Body of pancreas (tissue), 4 donors: ENCODE measurements at regions not wholly inside any gene's neighbourhood (a gene's known extent, or its start where the extent isn't known, plus 50 kb on each side); places are given as distances from the start of the nearest gene placed in this dataset.
A peak's percentile ranks its signal among the peaks of the same experiment; 100 is the strongest.

ENCODE experiments used
- ATAC-seq: fragments of 150-250 bp; one replicate; pipeline ENCODE4 v1.9.1; 2016
- DNase-seq, 4 donors: peaks; one replicate each; pipeline ENCODE4 v3.0.0-alpha.2; 2019
- H3K27ac ChIP-seq, 4 donors: fragments of 200-600 bp; sonication (generic); 1 replicate in 3 of 4; 2 replicates in 1 of 4; pipeline versions ENCODE4 v1.5.1 to v1.6.1; 2016 to 2019; ENCODE audit warnings: mild to moderate bottlenecking in 1 of 4, mixed read lengths in 1 of 4, moderate library complexity in 1 of 4
- H3K27me3 ChIP-seq, 2 donors: fragments of 200-600 bp; sonication (generic); one replicate each; pipeline ENCODE4 v1.6.0; 2016; ENCODE audit warnings: mild to moderate bottlenecking in 1 of 2
- H3K36me3 ChIP-seq, 2 donors: fragments of 200-600 bp; sonication (generic); replicated peaks in 1 of 2; 2 replicates each; pipeline ENCODE4 v1.5.1; 2016; ENCODE audit warnings: low read depth in 2 of 2; ENCODE audit not compliant: insufficient read depth in 1 of 2
- H3K4me1 ChIP-seq: fragments of 200-600 bp; sonication (generic); one replicate; pipeline ENCODE4 v1.6.0; 2016
- H3K4me3 ChIP-seq, 2 donors: fragments of 200-600 bp; sonication (generic); 1 replicate in 1 of 2; 2 replicates in 1 of 2; pipeline ENCODE4 v1.5.1; 2016 to 2019
- H3K9me3 ChIP-seq, 3 donors: fragments of 200-600 bp; sonication (generic); 1 replicate in 2 of 3; 2 replicates in 1 of 3; pipeline ENCODE4 v1.5.1; 2016
- POLR2A ChIP-seq, 3 donors: fragments of 450-650 bp; IDR thresholded peaks; one replicate each; pipeline ENCODE4 v1.6.1; 2016; ENCODE audit warnings: antibody characterized with exemption in 3 of 3, mild to moderate bottlenecking in 2 of 3
- WGBS, 2 donors: methylation state at CpG; one replicate each; pipeline ENCODE4 v1.1.5; 2017; 5-methylcytosine and 5-hydroxymethylcytosine counted together
- intact Hi-C: fragments of 100-400 bp; cut with DNase I; formaldehyde crosslinking; loops from one replicate; pipeline ENCODE4 v1.15.1; 2023
- TF ChIP-seq, protein P1 (sequence below), 7 experiments: fragments of 450-650 bp in 4 of 7; fragments of 200-600 bp in 3 of 7; sonication (generic) in 3 of 7; IDR thresholded peaks; one replicate each; pipeline ENCODE4 v1.5.1; 2016 to 2019; ENCODE audit warnings: antibody characterized with exemption in 7 of 7

- DNase-seq = peak in 1 of 4 donors; percentile 5
Observed at GRCh38 chr20:60695226-60696000, 556.6 kb upstream of the CDH4 start.

GRCh38 chr20:60697252-60697651, 554.8 kb upstream of the CDH4 start:
- 74 to 87% methylated on average over 2 of the region's 2 CpGs for WGBS, 2 donors
- intact Hi-C loops = no loop called here
- ATAC-seq (no peak), DNase-seq (no peak)
- no peak overlapping the region for H3K27ac ChIP-seq
- TF ChIP-seq POLR2A (IDR thresholded peaks at IDR 0.05) = no peak
- TF ChIP-seq, protein P1, sequence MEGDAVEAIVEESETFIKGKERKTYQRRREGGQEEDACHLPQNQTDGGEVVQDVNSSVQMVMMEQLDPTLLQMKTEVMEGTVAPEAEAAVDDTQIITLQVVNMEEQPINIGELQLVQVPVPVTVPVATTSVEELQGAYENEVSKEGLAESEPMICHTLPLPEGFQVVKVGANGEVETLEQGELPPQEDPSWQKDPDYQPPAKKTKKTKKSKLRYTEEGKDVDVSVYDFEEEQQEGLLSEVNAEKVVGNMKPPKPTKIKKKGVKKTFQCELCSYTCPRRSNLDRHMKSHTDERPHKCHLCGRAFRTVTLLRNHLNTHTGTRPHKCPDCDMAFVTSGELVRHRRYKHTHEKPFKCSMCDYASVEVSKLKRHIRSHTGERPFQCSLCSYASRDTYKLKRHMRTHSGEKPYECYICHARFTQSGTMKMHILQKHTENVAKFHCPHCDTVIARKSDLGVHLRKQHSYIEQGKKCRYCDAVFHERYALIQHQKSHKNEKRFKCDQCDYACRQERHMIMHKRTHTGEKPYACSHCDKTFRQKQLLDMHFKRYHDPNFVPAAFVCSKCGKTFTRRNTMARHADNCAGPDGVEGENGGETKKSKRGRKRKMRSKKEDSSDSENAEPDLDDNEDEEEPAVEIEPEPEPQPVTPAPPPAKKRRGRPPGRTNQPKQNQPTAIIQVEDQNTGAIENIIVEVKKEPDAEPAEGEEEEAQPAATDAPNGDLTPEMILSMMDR (IDR thresholded peaks at IDR 0.05) = no peak
- no peaks in the 10 kb centered on the region for H3K27me3 ChIP-seq
- no peaks in the 10 kb centered on the region for H3K4me1 ChIP-seq
- no peak overlapping the region for H3K4me3 ChIP-seq
- H3K9me3 ChIP-seq = no peaks in the 10 kb centered on the region
- H3K36me3 ChIP-seq = no peaks in the 10 kb centered on the region

More at GRCh38 chr20:60695226-60696000, 556.6 kb upstream of the CDH4 start:
- intact Hi-C loops = no loop called here
- 42 to 59% methylated on average over 5 to 7 of the region's 7 CpGs for WGBS, 2 donors
- no peaks in the 10 kb centered on the region for H3K27me3 ChIP-seq
- TF ChIP-seq, protein P1 (IDR thresholded peaks at IDR 0.05) = no peak
- TF ChIP-seq POLR2A (IDR thresholded peaks at IDR 0.05) = no peak
- H3K4me1 ChIP-seq = no peaks in the 10 kb centered on the region
- H3K9me3 ChIP-seq = no peaks in the 10 kb centered on the region
- H3K4me3 ChIP-seq = no peak overlapping the region
- ATAC-seq = no peak
- H3K36me3 ChIP-seq = no peaks in the 10 kb centered on the region
- H3K27ac ChIP-seq = no peak overlapping the region

- 41 to 61% methylated on average over 2 of the region's 2 CpGs for WGBS, 2 donors
- TF ChIP-seq, protein P1 (IDR thresholded peaks at IDR 0.05) = no peak
- TF ChIP-seq POLR2A (IDR thresholded peaks at IDR 0.05) = no peak
- Histone ChIP-seq H3K27ac (no peak overlapping the region), H3K4me1 (no peaks in the 10 kb centered on the region), H3K36me3 (no peaks in the 10 kb centered on the region), H3K4me3 (no peak overlapping the region), H3K9me3 (no peaks in the 10 kb centered on the region), H3K27me3 (no peaks in the 10 kb centered on the region)
- ATAC-seq (no peak), DNase-seq (no peak)
- intact Hi-C loops = loop anchor here (10.0 kb wide), 1 partner anchor 46 kb away; no protein-coding TSS in a partner anchor
Observed at GRCh38 chr20:60700728-60701127, 551.3 kb upstream of the CDH4 start.

GRCh38 chr20:60704147-60704546, 547.9 kb upstream of the CDH4 start:
- intact Hi-C loops = loop anchor here (10.0 kb wide), 1 partner anchor 49 kb away; no protein-coding TSS in a partner anchor
- no peak overlapping the region for H3K27ac ChIP-seq
- H3K4me3 ChIP-seq = no peak overlapping the region
- no peak for DNase-seq
- no peak for ATAC-seq
- 55 to 69% methylated on average over 2 of the region's 2 CpGs for WGBS, 2 donors
- H3K4me1 ChIP-seq = no peaks in the 10 kb centered on the region
- TF ChIP-seq POLR2A (IDR thresholded peaks at IDR 0.05) = no peak
- TF ChIP-seq, protein P1 (IDR thresholded peaks at IDR 0.05) = no peak
- H3K9me3 ChIP-seq = no peaks in the 10 kb centered on the region
- H3K27me3 ChIP-seq = no peaks in the 10 kb centered on the region
- no peaks in the 10 kb centered on the region for H3K36me3 ChIP-seq

DNA sequence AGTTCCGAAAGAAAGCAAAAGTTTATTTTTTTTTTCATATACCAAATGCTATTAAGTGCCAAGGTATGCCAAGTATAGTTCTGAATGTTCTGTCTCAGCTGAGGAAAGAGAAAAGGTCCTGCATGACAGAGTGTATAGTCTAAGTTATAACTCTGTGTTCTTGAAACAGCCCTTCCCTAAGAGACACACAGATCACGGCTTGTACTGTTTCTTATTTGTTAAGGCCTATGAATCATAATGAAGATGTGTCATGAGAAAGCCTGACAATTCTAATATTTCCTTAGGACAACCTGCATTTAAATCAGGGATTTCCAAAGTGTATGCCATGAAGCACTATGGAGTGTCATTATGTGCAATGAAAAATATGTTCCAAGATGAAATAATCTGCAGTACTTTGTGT, 538.7 kb upstream of the CDH4 start:
- TF ChIP-seq, protein P1 (IDR thresholded peaks at IDR 0.05) = no peak
- no peak for TF ChIP-seq POLR2A (IDR thresholded peaks at IDR 0.05)
- no peaks in the 10 kb centered on the region for H3K9me3 ChIP-seq
- DNase-seq = no peak
- H3K27ac ChIP-seq = no peak overlapping the region
- no peaks in the 10 kb centered on the region for H3K36me3 ChIP-seq
- H3K4me1 ChIP-seq = no peaks in the 10 kb centered on the region
- intact Hi-C loops = no loop called here
- 65 to 74% methylated on average over 2 of the region's 2 CpGs for WGBS, 2 donors
- no peaks in the 10 kb centered on the region for H3K27me3 ChIP-seq
- ATAC-seq = no peak
- no peak overlapping the region for H3K4me3 ChIP-seq
